Stimulated activated CD4-positive, alpha-beta T cell treated with anti-CD3 and anti-CD28 coated beads, TNF-alpha, amount 100 ng/mL, for 1 hour (primary cell): ENCODE measurements at regions not wholly inside any gene's neighbourhood (a gene's known extent, or its start where the extent isn't known, plus 50 kb on each side); places are given as distances from the start of the nearest gene placed in this dataset.

Experiments
- DNase-seq, 3 donors: peaks; one replicate each; pipeline ENCODE4 v3.0.0-alpha.2; 2020; ENCODE audit warnings: low read depth in 3 of 3, low spot score in 1 of 3

GRCh38 chr1:243917177-243917862, 67.3 kb upstream of the AKT3 start:
- DNase-seq: no peak

- DNase-seq: no peak
These were observed 66.1 kb upstream of the AKT3 start for GRCh38 chr1:243916160-243916559.

- DNase-seq: no peak
These were observed 62.3 kb upstream of the AKT3 start for GRCh38 chr1:243912347-243912746.

- DNase-seq: no peak
These were observed 60.6 kb upstream of the AKT3 start for GRCh38 chr1:243910607-243911006.

GRCh38 chr1:243903895-243904294, 53.9 kb upstream of the AKT3 start:
- no peak for DNase-seq

GRCh38 chr1:243903041-243903440, 53.0 kb upstream of the AKT3 start:
- DNase-seq: no peak

GRCh38 chr1:243902100-243902499, 52.1 kb upstream of the AKT3 start:
- DNase-seq: no peak
